Immature natural killer cell (primary cell): ENCODE measurements at regions not wholly inside any gene's neighbourhood (a gene's known extent, or its start where the extent isn't known, plus 50 kb on each side); places are given as distances from the start of the nearest gene placed in this dataset.
"Not testable (repeated sequence)": the region's sequence is repeated elsewhere in the genome, so short reads cannot be mapped to it uniquely, and the experiment has no call there.

Experiments used
- DNase-seq, 3 donors: peaks; one replicate each; pipeline ENCODE4 v3.0.0; 2022; ENCODE audit warnings: mixed read lengths in 1 of 3
- H3K27ac Mint-ChIP-seq, 6 donors: one replicate each; pipeline ENCODE4 v1.8.0; 2020; ENCODE audit warnings: mixed read lengths in 6 of 6, mild to moderate bottlenecking in 5 of 6, inconsistent platforms in 4 of 6, moderate library complexity in 3 of 6
- H3K27me3 Mint-ChIP-seq, 3 donors: one replicate each; pipeline ENCODE4 v1.8.0; 2020 to 2021; ENCODE audit warnings: low read depth in 3 of 3, mild to moderate bottlenecking in 3 of 3, mixed read lengths in 3 of 3, moderate library complexity in 3 of 3, inconsistent platforms in 1 of 3
- H3K36me3 Mint-ChIP-seq, 3 donors: one replicate each; pipeline ENCODE4 v1.8.0; 2020; ENCODE audit warnings: mixed read lengths in 3 of 3, inconsistent platforms in 2 of 3, mild to moderate bottlenecking in 2 of 3
- H3K4me1 Mint-ChIP-seq, 2 donors: one replicate each; pipeline ENCODE4 v1.8.0; 2020; ENCODE audit warnings: inconsistent platforms in 2 of 2, mild to moderate bottlenecking in 2 of 2, mixed read lengths in 2 of 2, moderate library complexity in 1 of 2
- H3K4me3 Mint-ChIP-seq, 5 donors: one replicate each; pipeline ENCODE4 v1.8.0; 2020; ENCODE audit warnings: mild to moderate bottlenecking in 5 of 5, mixed read lengths in 5 of 5, inconsistent platforms in 3 of 5, moderate library complexity in 3 of 5
- H3K9me3 Mint-ChIP-seq, 6 donors: one replicate each; pipeline ENCODE4 v1.8.0; 2020; ENCODE audit warnings: mild to moderate bottlenecking in 6 of 6, mixed read lengths in 6 of 6, inconsistent platforms in 4 of 6, moderate library complexity in 3 of 6

- peaks cover 3 to 13% (median 8%) of the 10 kb centered on the region in 3 donors for H3K36me3 Mint-ChIP-seq
- peak overlapping the region in 5 of 6 donors; percentile 37 to 72 (median 45) for H3K27ac Mint-ChIP-seq
- no peaks in the 10 kb centered on the region for H3K9me3 Mint-ChIP-seq
- H3K27me3 Mint-ChIP-seq, result no peaks in the 10 kb centered on the region
- peaks cover 86 to 100% of the 10 kb centered on the region in 2 donors for H3K4me1 Mint-ChIP-seq
- DNase-seq, result no peak
- H3K4me3 Mint-ChIP-seq, result peak overlapping the region in 1 of 5 donors; percentile 62
Observed at GRCh38 chr6:144408161-144408560, 123.0 kb downstream of the UTRN start.

GRCh38 chr6:144410059-144410458 is 124.9 kb downstream of the UTRN start:
- H3K4me3 Mint-ChIP-seq, result peak overlapping the region in 2 of 5 donors; percentile 3 to 4
- peaks cover 0 to 3% (median 0%) of the 10 kb centered on the region in 3 donors for H3K36me3 Mint-ChIP-seq
- no peaks in the 10 kb centered on the region for H3K9me3 Mint-ChIP-seq
- H3K27me3 Mint-ChIP-seq, result no peaks in the 10 kb centered on the region
- DNase-seq, result no peak
- H3K27ac Mint-ChIP-seq, result peak overlapping the region; percentile 45 to 88 (median 68)
- H3K4me1 Mint-ChIP-seq, result peaks cover 83 to 100% of the 10 kb centered on the region in 2 donors

GRCh38 chr6:144410574-144410973 is 125.4 kb downstream of the UTRN start:
- H3K36me3 Mint-ChIP-seq, DNase-seq, H3K27me3 Mint-ChIP-seq, H3K9me3 Mint-ChIP-seq: not testable (repeated sequence)
- peak overlapping the region in 4 of 6 donors; percentile 35 to 94 (median 72) for H3K27ac Mint-ChIP-seq
- peak overlapping the region in 2 of 5 donors; percentile 16 to 69 for H3K4me3 Mint-ChIP-seq
- H3K4me1 Mint-ChIP-seq, result peaks cover 85 to 100% of the 10 kb centered on the region in 2 donors

GRCh38 chr6:144411531-144412165 is 126.5 kb downstream of the UTRN start:
- no peaks in the 10 kb centered on the region for H3K9me3 Mint-ChIP-seq
- H3K36me3 Mint-ChIP-seq, result peaks cover 0 to 3% (median 0%) of the 10 kb centered on the region in 3 donors
- H3K4me1 Mint-ChIP-seq, result peaks cover 88 to 100% of the 10 kb centered on the region in 2 donors
- H3K27ac Mint-ChIP-seq, result peak overlapping the region; percentile 56 to 96 (median 88)
- DNase-seq, result peak; percentile 7 to 30 (median 8)
- no peaks in the 10 kb centered on the region for H3K27me3 Mint-ChIP-seq
- peak overlapping the region; percentile 55 to 82 (median 77) for H3K4me3 Mint-ChIP-seq

- Mint-ChIP-seq H3K36me3 (peaks cover 0 to 3% (median 0%) of the 10 kb centered on the region in 3 donors), H3K27ac (peak overlapping the region; percentile 73 to 88 (median 82)), H3K27me3 (no peaks in the 10 kb centered on the region), H3K9me3 (no peaks in the 10 kb centered on the region), H3K4me1 (peaks cover 83 to 98% of the 10 kb centered on the region in 2 donors), H3K4me3 (peak overlapping the region; percentile 43 to 78 (median 69))
- DNase-seq, result peak; percentile 39 to 45 (median 43)
Observed at GRCh38 chr6:144413418-144413817, 128.3 kb downstream of the UTRN start.

GRCh38 chr6:144415014-144415413 is 129.9 kb downstream of the UTRN start:
- Mint-ChIP-seq H3K4me1 (peaks cover 84 to 98% of the 10 kb centered on the region in 2 donors), H3K27me3 (no peaks in the 10 kb centered on the region), H3K9me3 (no peaks in the 10 kb centered on the region), H3K36me3 (peaks cover 0 to 3% (median 0%) of the 10 kb centered on the region in 3 donors), H3K4me3 (no peak overlapping the region), H3K27ac (peak overlapping the region in 4 of 6 donors; percentile 10 to 59 (median 36))
- DNase-seq, result no peak

- Mint-ChIP-seq H3K27ac (peak overlapping the region; percentile 10 to 83 (median 48)), H3K4me1 (peaks cover 86 to 98% of the 10 kb centered on the region in 2 donors), H3K4me3 (peak overlapping the region in 1 of 5 donors; percentile 1), H3K9me3 (no peaks in the 10 kb centered on the region), H3K36me3 (peaks cover 0 to 3% (median 0%) of the 10 kb centered on the region in 3 donors), H3K27me3 (no peaks in the 10 kb centered on the region)
- DNase-seq, result no peak
Observed at GRCh38 chr6:144415835-144416237, 130.7 kb downstream of the UTRN start.

GRCh38 chr6:144416244-144416643 is 131.1 kb downstream of the UTRN start:
- Mint-ChIP-seq H3K9me3 (no peaks in the 10 kb centered on the region), H3K27me3 (no peaks in the 10 kb centered on the region), H3K4me3 (peak overlapping the region in 1 of 5 donors; percentile 12), H3K4me1 (peaks cover 84 to 96% of the 10 kb centered on the region in 2 donors), H3K36me3 (peaks cover 0 to 3% (median 0%) of the 10 kb centered on the region in 3 donors), H3K27ac (peak overlapping the region; percentile 10 to 83 (median 48))
- DNase-seq, result no peak

GRCh38 chr6:144416773-144417172 is 131.6 kb downstream of the UTRN start:
- DNase-seq, result no peak
- no peak overlapping the region for H3K4me3 Mint-ChIP-seq
- no peaks in the 10 kb centered on the region for H3K9me3 Mint-ChIP-seq
- no peaks in the 10 kb centered on the region for H3K27me3 Mint-ChIP-seq
- peaks cover 0 to 4% (median 2%) of the 10 kb centered on the region in 3 donors for H3K36me3 Mint-ChIP-seq
- H3K27ac Mint-ChIP-seq, result peak overlapping the region in 5 of 6 donors; percentile 6 to 83 (median 70)
- peaks cover 81 to 93% of the 10 kb centered on the region in 2 donors for H3K4me1 Mint-ChIP-seq

GRCh38 chr6:144417681-144418080 is 132.5 kb downstream of the UTRN start:
- no peak for DNase-seq

GRCh38 chr6:144418959-144419545 is 133.9 kb downstream of the UTRN start:
- peak overlapping the region in 3 of 5 donors; percentile 15 to 48 (median 40) for H3K4me3 Mint-ChIP-seq
- peak overlapping the region; percentile 46 to 84 (median 78) for H3K27ac Mint-ChIP-seq
- no peaks in the 10 kb centered on the region for H3K27me3 Mint-ChIP-seq
- H3K4me1 Mint-ChIP-seq, result peaks cover 79 to 90% of the 10 kb centered on the region in 2 donors
- DNase-seq, result peak; percentile 11 to 17 (median 14)
- H3K9me3 Mint-ChIP-seq, result no peaks in the 10 kb centered on the region
- peaks cover 5 to 16% (median 9%) of the 10 kb centered on the region in 3 donors for H3K36me3 Mint-ChIP-seq

More at GRCh38 chr6:144417681-144418080, 132.5 kb downstream of the UTRN start:
- no peaks in the 10 kb centered on the region for H3K9me3 Mint-ChIP-seq
- no peaks in the 10 kb centered on the region for H3K27me3 Mint-ChIP-seq
- H3K4me3 Mint-ChIP-seq, result peak overlapping the region in 1 of 5 donors; percentile 5
- peak overlapping the region; percentile 58 to 88 (median 74) for H3K27ac Mint-ChIP-seq
- H3K4me1 Mint-ChIP-seq, result peaks cover 78 to 90% of the 10 kb centered on the region in 2 donors
- peaks cover 0 to 8% (median 5%) of the 10 kb centered on the region in 3 donors for H3K36me3 Mint-ChIP-seq

GRCh38 chr6:144423167-144423566 is 138.0 kb downstream of the UTRN start:
- peaks cover 62 to 87% of the 10 kb centered on the region in 2 donors for H3K4me1 Mint-ChIP-seq
- H3K4me3 Mint-ChIP-seq, result no peak overlapping the region
- peak overlapping the region; percentile 7 to 78 (median 72) for H3K27ac Mint-ChIP-seq
- DNase-seq, result no peak
- no peaks in the 10 kb centered on the region for H3K27me3 Mint-ChIP-seq
- peaks cover 11 to 47% (median 27%) of the 10 kb centered on the region in 3 donors for H3K36me3 Mint-ChIP-seq
- no peaks in the 10 kb centered on the region for H3K9me3 Mint-ChIP-seq

GRCh38 chr6:144429753-144430152 is 144.6 kb downstream of the UTRN start:
- Mint-ChIP-seq H3K27me3 (no peaks in the 10 kb centered on the region), H3K27ac (peak overlapping the region in 1 of 6 donors; percentile 54), H3K36me3 (peaks cover 26 to 57% (median 31%) of the 10 kb centered on the region in 3 donors)

GRCh38 chr6:144433446-144433845 is 148.3 kb downstream of the UTRN start:
- H3K27me3 Mint-ChIP-seq, H3K4me3 Mint-ChIP-seq, H3K9me3 Mint-ChIP-seq, H3K27ac Mint-ChIP-seq, DNase-seq: not testable (repeated sequence)
- H3K36me3 Mint-ChIP-seq, result peaks cover 26 to 56% (median 29%) of the 10 kb centered on the region in 3 donors
- peaks cover 21 to 64% of the 10 kb centered on the region in 2 donors for H3K4me1 Mint-ChIP-seq

More at GRCh38 chr6:144429753-144430152, 144.6 kb downstream of the UTRN start:
- Mint-ChIP-seq H3K4me1 (peaks cover 25 to 83% of the 10 kb centered on the region in 2 donors), H3K4me3 (no peak overlapping the region), H3K9me3 (no peaks in the 10 kb centered on the region)
- no peak for DNase-seq
